OCI-LY7 (cell line): ENCODE measurements at regions not wholly inside any gene's neighbourhood (a gene's known extent, or its start where the extent isn't known, plus 50 kb on each side); places are given as distances from the start of the nearest gene placed in this dataset.

Experiments used
- BruUV-seq: library from RNA; stranded (reverse); fragments of 400-500 nt; replicated peaks from 2 replicates; lab custom pipeline; 2021; lab: Mats Ljungman, UMichigan
- CTCF ChIA-PET: fragments of 300-600 bp; sonication (Branson Sonifier 250); formaldehyde crosslinking; loops from one replicate; lab custom pipeline; 2022; ENCODE audit warnings: antibody characterized with exemption; ENCODE audit not compliant: unreplicated experiment; lab: Charles Lee
- POLR2A ChIA-PET: fragments of 300-600 bp; sonication (Branson Sonifier 250); formaldehyde crosslinking; loops from one replicate; lab custom pipeline; 2022; ENCODE audit warnings: antibody characterized with exemption; lab: Charles Lee
- DNase-seq: peaks from one replicate; pipeline ENCODE4 v3.0.0-alpha.2; 2015; ENCODE audit warnings: low spot score
- H2AFZ ChIP-seq: fragments of 200-600 bp; sonication (generic), shearing (Covaris generic); 2 replicates; pipeline ENCODE4 v1.6.1; 2014; ENCODE audit warnings: mild to moderate bottlenecking, antibody characterized with exemption, low read length, moderate library complexity
- H3K27ac ChIP-seq: fragments of 200-600 bp; sonication (generic); 2 replicates; pipeline ENCODE4 v1.5.1; 2014; ENCODE audit warnings: mixed run types, low read depth, mild to moderate bottlenecking, moderate library complexity, low read length, inconsistent platforms; ENCODE audit not compliant: poor library complexity, severe bottlenecking
- H3K36me3 ChIP-seq: fragments of 200-600 bp; sonication (generic); 2 replicates; pipeline ENCODE4 v1.6.1; 2014; ENCODE audit warnings: mild to moderate bottlenecking, antibody characterized with exemption, low read length, moderate library complexity, mixed read lengths; ENCODE audit not compliant: insufficient read depth
- H3K4me1 ChIP-seq: fragments of 200-600 bp; sonication (generic); 2 replicates; pipeline ENCODE4 v1.5.1; 2014; ENCODE audit warnings: mild to moderate bottlenecking, low read length; ENCODE audit not compliant: insufficient read depth, poor library complexity, severe bottlenecking
- H3K4me2 ChIP-seq: fragments of 200-600 bp; sonication (generic); 2 replicates; pipeline ENCODE4 v1.6.1; 2014; ENCODE audit warnings: mild to moderate bottlenecking, low read length
- H3K4me3 ChIP-seq: fragments of 200-600 bp; sonication (generic); 2 replicates; pipeline ENCODE4 v1.5.1; 2014; ENCODE audit warnings: mild to moderate bottlenecking, low read depth, low read length; ENCODE audit not compliant: poor library complexity, severe bottlenecking
- H3K79me2 ChIP-seq: fragments of 200-600 bp; sonication (generic); 2 replicates; pipeline ENCODE4 v1.6.1; 2016; ENCODE audit warnings: low read depth, mild to moderate bottlenecking, low read length, moderate library complexity, mixed read lengths; ENCODE audit not compliant: insufficient read depth
- H3K9me2 ChIP-seq: fragments of 200-600 bp; sonication (generic); 2 replicates; pipeline ENCODE4 v1.6.1; 2016; ENCODE audit warnings: mild to moderate bottlenecking, low read length, mixed read lengths; ENCODE audit not compliant: insufficient read depth
- H3K9me3 ChIP-seq: fragments of 200-600 bp; sonication (generic); 2 replicates; pipeline ENCODE4 v1.6.1; 2014; ENCODE audit warnings: mild to moderate bottlenecking, mixed run types, low read length, mixed read lengths
- H4K20me1 ChIP-seq: fragments of 200-600 bp; sonication (generic); 2 replicates; pipeline ENCODE4 v1.6.1; 2014; ENCODE audit warnings: mild to moderate bottlenecking, antibody characterized with exemption, low read length, moderate library complexity, mixed read lengths; ENCODE audit not compliant: insufficient read depth
- EZH2phosphoT487 ChIP-seq: fragments of 200-600 bp; sonication (generic); IDR thresholded peaks from 2 replicates; pipeline ENCODE4 v1.6.1; 2018; ENCODE audit warnings: low read depth, borderline replicate concordance, mild to moderate bottlenecking, mixed run types, antibody characterized with exemption, low read length, moderate library complexity, mixed read lengths
- intact Hi-C: fragments of 100-400 bp; cut with micrococcal nuclease; formaldehyde crosslinking; loops from one replicate; pipeline ENCODE4 v1.10.0; 2022; ENCODE audit not compliant: unreplicated experiment
- TF ChIP-seq, protein P1 (sequence below): fragments of 200-600 bp; sonication (generic); conservative IDR thresholded peaks from 2 replicates; pipeline ENCODE4 v1.5.1; 2014; ENCODE audit warnings: mild to moderate bottlenecking, antibody characterized with exemption, low read length, moderate library complexity, mixed read lengths

DNA sequence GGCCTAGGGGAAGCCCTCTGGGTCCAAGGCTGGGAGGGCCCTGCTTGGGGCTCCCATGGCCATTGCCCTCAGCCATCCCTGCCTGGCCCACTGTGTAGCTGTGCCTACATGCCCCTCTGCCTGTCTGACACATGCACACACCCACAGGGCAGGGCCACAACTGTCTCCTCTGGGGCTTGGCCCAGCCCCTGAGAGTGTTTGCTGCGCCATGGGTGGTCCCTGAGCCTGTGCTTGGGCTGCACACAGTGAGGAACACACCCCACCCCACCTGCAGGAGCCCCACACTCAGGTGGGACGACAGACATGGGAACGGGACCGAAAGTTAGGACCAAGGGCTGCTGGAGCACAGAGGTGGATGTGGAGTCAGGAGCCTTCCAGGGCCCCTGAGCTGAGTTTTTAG is 489.5 kb downstream of the TBC1D22A start:
- H3K4me1 ChIP-seq = no peaks in the 10 kb centered on the region
- H3K79me2 ChIP-seq = no peaks in the 10 kb centered on the region
- no peaks in the 10 kb centered on the region for H3K9me3 ChIP-seq
- H3K36me3 ChIP-seq = no peaks in the 10 kb centered on the region
- no peak overlapping the region for H2AFZ ChIP-seq
- H3K9me2 ChIP-seq = no peaks in the 10 kb centered on the region
- no peak overlapping the region for H3K4me2 ChIP-seq
- TF ChIP-seq, protein P1, sequence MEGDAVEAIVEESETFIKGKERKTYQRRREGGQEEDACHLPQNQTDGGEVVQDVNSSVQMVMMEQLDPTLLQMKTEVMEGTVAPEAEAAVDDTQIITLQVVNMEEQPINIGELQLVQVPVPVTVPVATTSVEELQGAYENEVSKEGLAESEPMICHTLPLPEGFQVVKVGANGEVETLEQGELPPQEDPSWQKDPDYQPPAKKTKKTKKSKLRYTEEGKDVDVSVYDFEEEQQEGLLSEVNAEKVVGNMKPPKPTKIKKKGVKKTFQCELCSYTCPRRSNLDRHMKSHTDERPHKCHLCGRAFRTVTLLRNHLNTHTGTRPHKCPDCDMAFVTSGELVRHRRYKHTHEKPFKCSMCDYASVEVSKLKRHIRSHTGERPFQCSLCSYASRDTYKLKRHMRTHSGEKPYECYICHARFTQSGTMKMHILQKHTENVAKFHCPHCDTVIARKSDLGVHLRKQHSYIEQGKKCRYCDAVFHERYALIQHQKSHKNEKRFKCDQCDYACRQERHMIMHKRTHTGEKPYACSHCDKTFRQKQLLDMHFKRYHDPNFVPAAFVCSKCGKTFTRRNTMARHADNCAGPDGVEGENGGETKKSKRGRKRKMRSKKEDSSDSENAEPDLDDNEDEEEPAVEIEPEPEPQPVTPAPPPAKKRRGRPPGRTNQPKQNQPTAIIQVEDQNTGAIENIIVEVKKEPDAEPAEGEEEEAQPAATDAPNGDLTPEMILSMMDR = no peak
- TF ChIP-seq EZH2phosphoT487 = no peak
- ChIA-PET CTCF (interaction anchor here (0.6 kb wide), 1 partner anchor 27 kb away, joined by 3 read pairs; no protein-coding TSS in a partner anchor), POLR2A (no interaction called here)
- no peak overlapping the region for H3K27ac ChIP-seq
- no TSS peak for BruUV-seq
- DNase-seq = no peak
- intact Hi-C loops = no loop called here
- no peak overlapping the region for H3K4me3 ChIP-seq
- no peaks in the 10 kb centered on the region for H4K20me1 ChIP-seq

DNA sequence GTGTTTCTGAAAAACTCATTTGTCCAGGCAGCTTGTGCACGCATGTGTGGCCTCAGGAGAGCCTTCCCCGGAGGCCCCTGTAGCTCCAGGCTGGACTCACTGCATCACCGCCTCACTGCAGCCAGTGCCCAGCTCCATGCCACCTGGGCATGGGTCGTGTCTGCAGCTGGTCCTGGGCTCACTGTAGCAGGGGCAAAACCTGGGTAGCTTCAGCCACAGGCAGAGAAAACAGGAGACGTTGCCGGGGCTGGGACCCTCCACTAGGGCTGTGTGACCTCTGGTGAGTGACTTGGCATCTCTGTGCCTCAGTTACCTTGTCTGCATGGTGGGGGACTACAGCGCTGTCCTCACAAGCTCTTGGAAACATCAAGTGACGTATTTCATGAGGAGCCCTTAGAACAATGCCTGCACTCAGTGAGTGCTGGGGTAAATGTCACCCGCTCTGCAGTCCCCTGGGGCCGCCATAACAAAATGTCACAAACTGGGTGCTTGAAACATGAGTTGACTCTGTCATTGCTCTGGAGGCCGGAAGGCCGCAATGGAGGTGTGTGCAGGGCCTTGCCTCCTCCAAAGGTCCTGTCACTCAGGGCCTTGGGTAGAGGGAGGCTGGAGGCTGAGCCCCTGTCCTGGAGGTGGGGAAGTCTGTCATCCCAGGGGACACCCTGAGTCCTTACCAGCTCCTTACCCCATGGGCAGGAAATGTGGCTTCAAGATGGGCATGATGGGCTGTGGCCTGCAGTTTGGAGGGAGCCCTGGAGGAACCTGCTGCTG is 488.7 kb downstream of the TBC1D22A start:
- DNase-seq = no peak
- Histone ChIP-seq H3K9me2 (no peaks in the 10 kb centered on the region), H3K36me3 (no peaks in the 10 kb centered on the region), H4K20me1 (no peaks in the 10 kb centered on the region), H3K4me1 (no peaks in the 10 kb centered on the region), H3K79me2 (no peaks in the 10 kb centered on the region), H3K4me3 (no peak overlapping the region), H3K4me2 (no peak overlapping the region), H3K27ac (no peak overlapping the region), H3K9me3 (no peaks in the 10 kb centered on the region), H2AFZ (no peak overlapping the region)
- ChIA-PET POLR2A (no interaction called here), CTCF (no interaction called here)
- BruUV-seq = no TSS peak
- intact Hi-C loops = no loop called here
- TF ChIP-seq EZH2phosphoT487 = no peak
- TF ChIP-seq, protein P1 = no peak

GRCh38 chr22:47249370-47249928 is 487.0 kb downstream of the TBC1D22A start:
- POLR2A ChIA-PET = no interaction called here
- no peaks in the 10 kb centered on the region for H3K9me2 ChIP-seq
- BruUV-seq = no TSS peak
- intact Hi-C loops = no loop called here
- no peaks in the 10 kb centered on the region for H4K20me1 ChIP-seq
- H3K4me2 ChIP-seq = no peak overlapping the region
- H3K4me3 ChIP-seq = no peak overlapping the region
- H3K79me2 ChIP-seq = no peaks in the 10 kb centered on the region
- CTCF ChIA-PET = no interaction called here
- no peaks in the 10 kb centered on the region for H3K9me3 ChIP-seq
- no peaks in the 10 kb centered on the region for H3K4me1 ChIP-seq
- no peak overlapping the region for H3K27ac ChIP-seq
- no peak overlapping the region for H2AFZ ChIP-seq
- no peak for DNase-seq
- TF ChIP-seq, protein P1 = no peak
- no peak for TF ChIP-seq EZH2phosphoT487
- H3K36me3 ChIP-seq = no peaks in the 10 kb centered on the region
